Activated T-cell treated with anti-CD3 and anti-CD28 coated beads, Interleukin-2, amount 50 U/mL, for 4 hours (primary cell): ENCODE measurements at regions not wholly inside any gene's neighbourhood (a gene's known extent, or its start where the extent isn't known, plus 50 kb on each side); places are given as distances from the start of the nearest gene placed in this dataset.

Source experiments
- ATAC-seq, 2 donors: fragments of 200-7000 bp; cut with Tn5 transposase; one replicate each; pipeline ENCODE4 v1.10.0; 2021
- DNase-seq: peaks from one replicate; pipeline ENCODE4 v3.0.0-alpha.2; 2020
- H3K27me3 Mint-ChIP-seq: one replicate; pipeline ENCODE4 v1.8.0; 2021; ENCODE audit warnings: low read depth, mixed read lengths
- H3K36me3 Mint-ChIP-seq: one replicate; pipeline ENCODE4 v1.8.0; 2022; ENCODE audit warnings: mixed read lengths; ENCODE audit not compliant: insufficient read depth
- H3K4me1 Mint-ChIP-seq: one replicate; pipeline ENCODE4 v1.8.0; 2021; ENCODE audit warnings: low read depth, mixed read lengths
- H3K4me3 Mint-ChIP-seq: one replicate; pipeline ENCODE4 v1.8.0; 2021; ENCODE audit warnings: mild to moderate bottlenecking, moderate library complexity, mixed read lengths
- H3K9me3 Mint-ChIP-seq: one replicate; pipeline ENCODE4 v1.8.0; 2021; ENCODE audit warnings: mixed read lengths

- Mint-ChIP-seq H3K4me1 (peaks cover 6% of the 10 kb centered on the region), H3K4me3 (no peak overlapping the region), H3K27me3 (peaks cover 23% of the 10 kb centered on the region), H3K9me3 (no peaks in the 10 kb centered on the region), H3K36me3 (no peaks in the 10 kb centered on the region)
- no peak for ATAC-seq
- DNase-seq = no peak
Observed at GRCh38 chr11:122440811-122441665, 214.5 kb upstream of the UBASH3B start.

GRCh38 chr11:122439866-122440810 is 215.4 kb upstream of the UBASH3B start:
- Mint-ChIP-seq H3K9me3 (no peaks in the 10 kb centered on the region), H3K4me1 (peaks cover 6% of the 10 kb centered on the region), H3K4me3 (no peak overlapping the region), H3K27me3 (peaks cover 21% of the 10 kb centered on the region), H3K36me3 (no peaks in the 10 kb centered on the region)
- DNase-seq (no peak), ATAC-seq (no peak)

- DNase-seq (no peak), ATAC-seq (no peak)
- Mint-ChIP-seq H3K36me3 (no peaks in the 10 kb centered on the region), H3K9me3 (no peaks in the 10 kb centered on the region), H3K4me3 (no peak overlapping the region), H3K27me3 (peaks cover 23% of the 10 kb centered on the region), H3K4me1 (peaks cover 6% of the 10 kb centered on the region)
Observed at GRCh38 chr11:122436188-122436555, 219.3 kb upstream of the UBASH3B start.

- ATAC-seq (no peak), DNase-seq (no peak)
- H3K4me3 Mint-ChIP-seq = no peak overlapping the region
- peaks cover 3% of the 10 kb centered on the region for H3K4me1 Mint-ChIP-seq
- H3K36me3 Mint-ChIP-seq = no peaks in the 10 kb centered on the region
- no peaks in the 10 kb centered on the region for H3K9me3 Mint-ChIP-seq
- peaks cover 20% of the 10 kb centered on the region for H3K27me3 Mint-ChIP-seq
Observed at GRCh38 chr11:122435540-122436187, 219.9 kb upstream of the UBASH3B start.

- H3K9me3 Mint-ChIP-seq = no peaks in the 10 kb centered on the region
- H3K27me3 Mint-ChIP-seq = peaks cover 13% of the 10 kb centered on the region
- DNase-seq = no peak
- no peaks in the 10 kb centered on the region for H3K36me3 Mint-ChIP-seq
- H3K4me3 Mint-ChIP-seq = no peak overlapping the region
- ATAC-seq = no peak
- H3K4me1 Mint-ChIP-seq = no peaks in the 10 kb centered on the region
Observed at GRCh38 chr11:122434786-122435185, 220.7 kb upstream of the UBASH3B start.

GRCh38 chr11:122430490-122430889 is 225.0 kb upstream of the UBASH3B start:
- DNase-seq = no peak
- Mint-ChIP-seq H3K4me3 (no peak overlapping the region), H3K4me1 (no peaks in the 10 kb centered on the region), H3K9me3 (no peaks in the 10 kb centered on the region), H3K27me3 (peaks cover 2% of the 10 kb centered on the region), H3K36me3 (no peaks in the 10 kb centered on the region)
- ATAC-seq = no peak

- ATAC-seq (no peak), DNase-seq (no peak)
- Mint-ChIP-seq H3K36me3 (no peaks in the 10 kb centered on the region), H3K4me1 (no peaks in the 10 kb centered on the region), H3K27me3 (no peaks in the 10 kb centered on the region), H3K9me3 (no peaks in the 10 kb centered on the region), H3K4me3 (no peak overlapping the region)
Observed at GRCh38 chr11:122426073-122426472, 229.4 kb upstream of the UBASH3B start.

GRCh38 chr11:122424636-122425035 is 230.9 kb upstream of the UBASH3B start:
- ATAC-seq (no peak), DNase-seq (no peak)
- Mint-ChIP-seq H3K27me3 (no peaks in the 10 kb centered on the region), H3K4me1 (no peaks in the 10 kb centered on the region), H3K4me3 (no peak overlapping the region), H3K9me3 (no peaks in the 10 kb centered on the region), H3K36me3 (no peaks in the 10 kb centered on the region)

- no peaks in the 10 kb centered on the region for H3K36me3 Mint-ChIP-seq
- DNase-seq (no peak), ATAC-seq (no peak)
- no peaks in the 10 kb centered on the region for H3K4me1 Mint-ChIP-seq
- H3K9me3 Mint-ChIP-seq = no peaks in the 10 kb centered on the region
- no peak overlapping the region for H3K4me3 Mint-ChIP-seq
- no peaks in the 10 kb centered on the region for H3K27me3 Mint-ChIP-seq
Observed at GRCh38 chr11:122423886-122424285, 231.6 kb upstream of the UBASH3B start.

- ATAC-seq = no peak
- no peak for DNase-seq
- Mint-ChIP-seq H3K4me3 (no peak overlapping the region), H3K27me3 (no peaks in the 10 kb centered on the region), H3K9me3 (peaks cover under 1% of the 10 kb centered on the region), H3K4me1 (no peaks in the 10 kb centered on the region), H3K36me3 (no peaks in the 10 kb centered on the region)
Observed at GRCh38 chr11:122423273-122423672, 232.2 kb upstream of the UBASH3B start.

- no peak overlapping the region for H3K4me3 Mint-ChIP-seq
Observed at GRCh38 chr11:122422682-122423081, 232.8 kb upstream of the UBASH3B start.

GRCh38 chr11:122421702-122422101 is 233.8 kb upstream of the UBASH3B start:
- H3K4me1 Mint-ChIP-seq = no peaks in the 10 kb centered on the region
- ATAC-seq (no peak), DNase-seq (no peak)
- peaks cover 10% of the 10 kb centered on the region for H3K9me3 Mint-ChIP-seq
- peaks cover 6% of the 10 kb centered on the region for H3K27me3 Mint-ChIP-seq
- H3K36me3 Mint-ChIP-seq = no peaks in the 10 kb centered on the region
- no peak overlapping the region for H3K4me3 Mint-ChIP-seq

More at GRCh38 chr11:122422682-122423081, 232.8 kb upstream of the UBASH3B start:
- peaks cover 5% of the 10 kb centered on the region for H3K27me3 Mint-ChIP-seq
- no peaks in the 10 kb centered on the region for H3K36me3 Mint-ChIP-seq
- no peaks in the 10 kb centered on the region for H3K4me1 Mint-ChIP-seq
- peaks cover 6% of the 10 kb centered on the region for H3K9me3 Mint-ChIP-seq
- ATAC-seq (no peak), DNase-seq (no peak)

GRCh38 chr11:122418032-122418431 is 237.5 kb upstream of the UBASH3B start:
- peaks cover 6% of the 10 kb centered on the region for H3K27me3 Mint-ChIP-seq
- peaks cover 20% of the 10 kb centered on the region for H3K9me3 Mint-ChIP-seq
- no peaks in the 10 kb centered on the region for H3K36me3 Mint-ChIP-seq
- no peaks in the 10 kb centered on the region for H3K4me1 Mint-ChIP-seq
- DNase-seq = no peak
- H3K4me3 Mint-ChIP-seq = no peak overlapping the region
- ATAC-seq = no peak

- Mint-ChIP-seq H3K27me3 (peaks cover 6% of the 10 kb centered on the region), H3K36me3 (no peaks in the 10 kb centered on the region), H3K4me3 (no peak overlapping the region), H3K4me1 (no peaks in the 10 kb centered on the region), H3K9me3 (peaks cover 20% of the 10 kb centered on the region)
- no peak for ATAC-seq
- no peak for DNase-seq
Observed at GRCh38 chr11:122414406-122415018, 241.0 kb upstream of the UBASH3B start.
